HCT116 (cell line): ENCODE measurements at regions not wholly inside any gene's neighbourhood (a gene's known extent, or its start where the extent isn't known, plus 50 kb on each side); places are given as distances from the start of the nearest gene placed in this dataset.

Experiments used
- ATAC-seq: fragments of 200-7000 bp; cut with Tn5 transposase; 2 replicates; pipeline ENCODE4 v1.9.1; 2020; ENCODE audit warnings: mild to moderate bottlenecking, moderate library complexity
- BruUV-seq: library from RNA; stranded (reverse); fragments of 400-500 nt; replicated peaks from 2 replicates; lab custom pipeline; 2021; lab: Mats Ljungman, UMichigan
- CTCF ChIA-PET: fragments of 300-600 bp; sonication (Branson Sonifier 250); formaldehyde crosslinking; loops from one replicate; lab custom pipeline; 2021; ENCODE audit warnings: antibody characterized with exemption; lab: Charles Lee
- POLR2A ChIA-PET: fragments of 300-600, 350-600 bp; sonication (Branson Sonifier 250); formaldehyde crosslinking; loops from one replicate; lab custom pipeline; 2021; ENCODE audit warnings: antibody characterized with exemption; lab: Charles Lee
- RAD21 ChIA-PET, 2 experiments: fragments of 300-600 bp; sonication (Branson Sonifier 250); formaldehyde crosslinking; loops; one replicate each; lab custom pipeline; 2023; ENCODE audit warnings: low total read pairs in 2 of 2; ENCODE audit not compliant: uncharacterized antibody in 2 of 2, unreplicated experiment in 2 of 2, low non-redundant PET in 1 of 2; lab: Charles Lee
- DNase-seq: peaks from one replicate; pipeline ENCODE4 v3.0.0-alpha.2; 2010; ENCODE audit warnings: low read depth, low spot score
- H2AFZ ChIP-seq: fragments of 200-600 bp; shearing (Covaris generic), sonication (generic); 2 replicates; pipeline ENCODE4 v1.6.1; 2017; ENCODE audit warnings: low read depth, mixed run types, mixed read lengths, antibody characterized with exemption, low read length; ENCODE audit not compliant: poor library complexity, severe bottlenecking
- H3K27ac ChIP-seq: 2 replicates; pipeline ENCODE4 v1.5.1; 2012; ENCODE audit warnings: low read depth, low read length
- H3K27me3 ChIP-seq: fragments of 200-600 bp; sonication (generic); 2 replicates; pipeline ENCODE4 v1.6.1; 2016; ENCODE audit warnings: mixed run types, low read length, mixed read lengths; ENCODE audit not compliant: insufficient read depth
- H3K36me3 ChIP-seq, 2 experiments: fragments of 200-500 bp in 1 of 2; fragments of 200-600 bp in 1 of 2; sonication (Bioruptor generic) in 1 of 2; sonication (generic) in 1 of 2; 2 replicates each; pipeline versions ENCODE4 v1.5.1 to v1.6.1; 2014 to 2016; ENCODE audit warnings: low read length in 2 of 2, inconsistent platforms in 1 of 2, mixed read lengths in 1 of 2, mixed run types in 1 of 2; ENCODE audit not compliant: insufficient read depth in 2 of 2, control insufficient read depth in 1 of 2
- H3K4me1 ChIP-seq, 2 experiments: fragments of 200-600 bp in 1 of 2; sonication (generic) in 1 of 2; 2 replicates each; pipeline versions ENCODE4 v1.5.1 to v1.6.1; 2012 to 2017; ENCODE audit warnings: low read length in 2 of 2, inconsistent platforms in 1 of 2, mild to moderate bottlenecking in 1 of 2, mixed read lengths in 1 of 2, mixed run types in 1 of 2, moderate library complexity in 1 of 2; ENCODE audit not compliant: insufficient read depth in 2 of 2, control insufficient read depth in 1 of 2
- H3K4me2 ChIP-seq: fragments of 200-600 bp; sonication (generic); 2 replicates; pipeline ENCODE4 v1.6.1; 2017; ENCODE audit warnings: mixed run types, low read length, mixed read lengths
- H3K4me3 ChIP-seq, 2 experiments: fragments of 200-600 bp in 1 of 2; sonication (generic) in 1 of 2; replicated peaks in 1 of 2; 2 replicates each; pipeline ENCODE4 v1.5.1; 2011 to 2016; ENCODE audit warnings: low read length in 2 of 2, control low read depth in 1 of 2, low read depth in 1 of 2, mild to moderate bottlenecking in 1 of 2, mixed read lengths in 1 of 2, mixed run types in 1 of 2
- H3K79me2 ChIP-seq: fragments of 200-600 bp; sonication (generic); 2 replicates; pipeline ENCODE4 v1.6.1; 2017; ENCODE audit warnings: mild to moderate bottlenecking, mixed run types, low read length, moderate library complexity, mixed read lengths; ENCODE audit not compliant: insufficient read depth
- H3K9ac ChIP-seq: fragments of 200-600 bp; sonication (generic); 2 replicates; pipeline ENCODE4 v1.6.1; 2016; ENCODE audit warnings: low read length, mixed read lengths
- H3K9me2 ChIP-seq: fragments of 200-600 bp; sonication (generic), shearing (Covaris generic); 2 replicates; pipeline ENCODE4 v1.6.1; 2017; ENCODE audit warnings: mixed run types, mild to moderate bottlenecking, moderate library complexity; ENCODE audit not compliant: insufficient read depth
- H3K9me3 ChIP-seq, 2 experiments: fragments of 200-500 bp in 1 of 2; fragments of 200-600 bp in 1 of 2; sonication (Bioruptor generic) in 1 of 2; sonication (generic) in 1 of 2; 2 replicates each; pipeline ENCODE4 v1.6.1; 2014 to 2017; ENCODE audit warnings: low read length in 2 of 2, mixed read lengths in 2 of 2, inconsistent platforms in 1 of 2, low read depth in 1 of 2, mild to moderate bottlenecking in 1 of 2, mixed run types in 1 of 2, moderate library complexity in 1 of 2; ENCODE audit not compliant: control insufficient read depth in 1 of 2, insufficient read depth in 1 of 2
- H4K20me1 ChIP-seq: fragments of 200-600 bp; sonication (generic), shearing (Covaris generic); 2 replicates; pipeline ENCODE4 v1.6.1; 2017; ENCODE audit warnings: mixed run types, mild to moderate bottlenecking, moderate library complexity; ENCODE audit not compliant: insufficient read depth
- CBX3 ChIP-seq: IDR thresholded peaks from 2 replicates; pipeline ENCODE4 v1.6.1; 2012; ENCODE audit warnings: low read depth
- ELF1 ChIP-seq: IDR thresholded peaks from 2 replicates; pipeline ENCODE4 v1.6.1; 2012; ENCODE audit warnings: low read depth, borderline replicate concordance
- FOSL1 ChIP-seq: IDR thresholded peaks from 2 replicates; pipeline ENCODE4 v1.6.1; 2012; ENCODE audit warnings: low read depth
- POLR2A ChIP-seq: IDR thresholded peaks from 2 replicates; pipeline ENCODE4 v1.7.0; 2011; ENCODE audit warnings: borderline replicate concordance; ENCODE audit not compliant: insufficient read depth, insufficient read length; ENCODE audit errors: extremely low read depth
- SIN3A ChIP-seq: IDR thresholded peaks from 2 replicates; pipeline ENCODE4 v1.6.1; 2012; ENCODE audit warnings: low read depth
- TCF7L2 ChIP-seq: IDR thresholded peaks from 2 replicates; pipeline ENCODE4 v1.7.0; 2011; ENCODE audit warnings: borderline replicate concordance, inconsistent platforms; ENCODE audit not compliant: insufficient read depth, insufficient read length; ENCODE audit errors: extremely low read depth
- intact Hi-C: fragments of 100-400 bp; cut with micrococcal nuclease; formaldehyde crosslinking; loops from 2 replicates; pipeline ENCODE4 v1.10.0; 2022
- TF ChIP-seq, protein P1 (sequence below): IDR thresholded peaks from 2 replicates; pipeline ENCODE4 v1.6.1; 2011; ENCODE audit warnings: mild to moderate bottlenecking, low read length, moderate library complexity; ENCODE audit not compliant: insufficient replicate concordance; ENCODE audit errors: extremely low read depth
- TF ChIP-seq, protein P2 (sequence below), 3 experiments: fragments of 200-600 bp in 1 of 3; sonication (generic) in 1 of 3; IDR thresholded peaks in 2 of 3; conservative IDR thresholded peaks in 1 of 3; 2 replicates each; pipeline ENCODE4 v1.5.1; 2012 to 2017; ENCODE audit warnings: low read depth in 2 of 3, low read length in 2 of 3, antibody characterized with exemption in 1 of 3, borderline replicate concordance in 1 of 3, control low read depth in 1 of 3, mild to moderate bottlenecking in 1 of 3, mixed read lengths in 1 of 3, mixed run types in 1 of 3, moderate library complexity in 1 of 3; ENCODE audit not compliant: insufficient read depth in 1 of 3

DNA sequence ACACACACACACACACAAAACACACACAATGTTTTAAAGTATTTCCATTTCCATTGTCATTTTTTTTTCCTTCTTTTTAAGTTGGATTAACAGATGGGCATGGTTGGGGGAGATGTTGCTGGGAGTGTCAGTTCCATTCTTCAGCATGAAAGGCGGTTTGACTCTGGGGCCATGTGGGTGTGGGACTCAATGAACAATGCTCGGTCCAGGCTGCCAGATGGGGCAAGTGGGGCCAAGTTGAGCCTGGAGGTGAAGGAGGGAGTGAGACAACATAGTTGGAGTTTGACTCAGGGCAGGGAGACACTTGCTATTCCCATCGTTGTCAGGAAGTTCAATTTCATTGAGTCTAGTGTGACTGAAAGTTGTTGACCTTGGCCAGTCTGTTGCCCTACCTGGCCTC, 125.3 kb downstream of the TLE3 start:
- H3K27ac ChIP-seq = no peak overlapping the region
- H3K27me3 ChIP-seq = peaks cover 58% of the 10 kb centered on the region
- H3K4me1 ChIP-seq = no peaks in the 10 kb centered on the region
- H3K36me3 ChIP-seq = no peaks in the 10 kb centered on the region
- no peak for TF ChIP-seq CBX3
- no peak for TF ChIP-seq TCF7L2
- TF ChIP-seq POLR2A = no peak
- TF ChIP-seq, protein P1, sequence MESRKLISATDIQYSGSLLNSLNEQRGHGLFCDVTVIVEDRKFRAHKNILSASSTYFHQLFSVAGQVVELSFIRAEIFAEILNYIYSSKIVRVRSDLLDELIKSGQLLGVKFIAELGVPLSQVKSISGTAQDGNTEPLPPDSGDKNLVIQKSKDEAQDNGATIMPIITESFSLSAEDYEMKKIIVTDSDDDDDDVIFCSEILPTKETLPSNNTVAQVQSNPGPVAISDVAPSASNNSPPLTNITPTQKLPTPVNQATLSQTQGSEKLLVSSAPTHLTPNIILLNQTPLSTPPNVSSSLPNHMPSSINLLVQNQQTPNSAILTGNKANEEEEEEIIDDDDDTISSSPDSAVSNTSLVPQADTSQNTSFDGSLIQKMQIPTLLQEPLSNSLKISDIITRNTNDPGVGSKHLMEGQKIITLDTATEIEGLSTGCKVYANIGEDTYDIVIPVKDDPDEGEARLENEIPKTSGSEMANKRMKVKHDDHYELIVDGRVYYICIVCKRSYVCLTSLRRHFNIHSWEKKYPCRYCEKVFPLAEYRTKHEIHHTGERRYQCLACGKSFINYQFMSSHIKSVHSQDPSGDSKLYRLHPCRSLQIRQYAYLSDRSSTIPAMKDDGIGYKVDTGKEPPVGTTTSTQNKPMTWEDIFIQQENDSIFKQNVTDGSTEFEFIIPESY = no peak
- no peak for TF ChIP-seq ELF1
- TF ChIP-seq, protein P2, sequence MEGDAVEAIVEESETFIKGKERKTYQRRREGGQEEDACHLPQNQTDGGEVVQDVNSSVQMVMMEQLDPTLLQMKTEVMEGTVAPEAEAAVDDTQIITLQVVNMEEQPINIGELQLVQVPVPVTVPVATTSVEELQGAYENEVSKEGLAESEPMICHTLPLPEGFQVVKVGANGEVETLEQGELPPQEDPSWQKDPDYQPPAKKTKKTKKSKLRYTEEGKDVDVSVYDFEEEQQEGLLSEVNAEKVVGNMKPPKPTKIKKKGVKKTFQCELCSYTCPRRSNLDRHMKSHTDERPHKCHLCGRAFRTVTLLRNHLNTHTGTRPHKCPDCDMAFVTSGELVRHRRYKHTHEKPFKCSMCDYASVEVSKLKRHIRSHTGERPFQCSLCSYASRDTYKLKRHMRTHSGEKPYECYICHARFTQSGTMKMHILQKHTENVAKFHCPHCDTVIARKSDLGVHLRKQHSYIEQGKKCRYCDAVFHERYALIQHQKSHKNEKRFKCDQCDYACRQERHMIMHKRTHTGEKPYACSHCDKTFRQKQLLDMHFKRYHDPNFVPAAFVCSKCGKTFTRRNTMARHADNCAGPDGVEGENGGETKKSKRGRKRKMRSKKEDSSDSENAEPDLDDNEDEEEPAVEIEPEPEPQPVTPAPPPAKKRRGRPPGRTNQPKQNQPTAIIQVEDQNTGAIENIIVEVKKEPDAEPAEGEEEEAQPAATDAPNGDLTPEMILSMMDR (IDR thresholded peaks at IDR 0.05 in 2 of 3, conservative IDR thresholded peaks at IDR 0.05 in 1 of 3; ENCODE audit: borderline replicate concordance in 1 of 3, insufficient read depth in 1 of 3, low read depth in 2 of 3, low read length in 2 of 3) = no peak
- TF ChIP-seq FOSL1 = no peak
- no peak for TF ChIP-seq SIN3A
- TF ChIP-seq, all 23 proteins: peak for 0
- intact Hi-C loops = no loop called here
- Histone ChIP-seq H3K4me2 (no peak overlapping the region), H3K79me2 (no peaks in the 10 kb centered on the region), H3K9ac (no peak overlapping the region), H3K4me3 (no peak overlapping the region), H4K20me1 (no peaks in the 10 kb centered on the region), H2AFZ (no peak overlapping the region), H3K9me2 (no peaks in the 10 kb centered on the region), H3K9me3 (no peaks in the 10 kb centered on the region)
- DNase-seq (no peak), ATAC-seq (no peak)
- POLR2A ChIA-PET = no interaction called here
- CTCF ChIA-PET = interaction anchor here (1.4 kb wide), 1 partner anchor 397 kb away, joined by 3 read pairs; no protein-coding TSS in a partner anchor
- RAD21 ChIA-PET = no interaction called here
- BruUV-seq = no TSS peak
